Activated CD8-positive, alpha-beta T cell treated with anti-CD3 and anti-CD28 coated beads for 36 hours (primary cell): ENCODE measurements at regions not wholly inside any gene's neighbourhood (a gene's known extent, or its start where the extent isn't known, plus 50 kb on each side); places are given as distances from the start of the nearest gene placed in this dataset.

ENCODE experiments used
- ATAC-seq: fragments of 200-7000 bp; cut with Tn5 transposase; one replicate; pipeline ENCODE4 v1.10.0; 2021; ENCODE audit warnings: mild to moderate bottlenecking, moderate library complexity
- CTCF ChIA-PET: fragments of 350-600 bp; sonication (Branson Sonifier 250); formaldehyde crosslinking; loops from one replicate; lab custom pipeline; 2021; ENCODE audit warnings: antibody characterized with exemption; lab: Charles Lee
- POLR2A ChIA-PET: fragments of 350-600 bp; sonication (Branson Sonifier 250); formaldehyde crosslinking; loops from one replicate; lab custom pipeline; 2021; ENCODE audit warnings: antibody characterized with exemption; lab: Charles Lee
- DNase-seq: peaks from one replicate; pipeline ENCODE4 v3.0.0-alpha.2; 2020
- H3K27ac Mint-ChIP-seq: one replicate; pipeline ENCODE4 v1.8.0; 2021; ENCODE audit warnings: mild to moderate bottlenecking, mixed read lengths
- H3K27me3 Mint-ChIP-seq: one replicate; pipeline ENCODE4 v1.8.0; 2021; ENCODE audit warnings: mixed read lengths
- H3K36me3 Mint-ChIP-seq: one replicate; pipeline ENCODE4 v1.8.0; 2021; ENCODE audit warnings: low read depth, mixed read lengths
- H3K4me1 Mint-ChIP-seq: one replicate; pipeline ENCODE4 v1.8.0; 2021; ENCODE audit warnings: low read depth, mixed read lengths
- H3K4me3 Mint-ChIP-seq: one replicate; pipeline ENCODE4 v1.8.0; 2021; ENCODE audit warnings: mild to moderate bottlenecking, moderate library complexity, mixed read lengths
- H3K9me3 Mint-ChIP-seq: one replicate; pipeline ENCODE4 v1.8.0; 2021; ENCODE audit warnings: mixed read lengths
- intact Hi-C: fragments of 100-400 bp; cut with micrococcal nuclease; formaldehyde crosslinking; loops from one replicate; pipeline ENCODE4 v1.10.0; 2022
- TF ChIP-seq, protein P1 (sequence below): fragments of 200-600 bp; IDR thresholded peaks from one replicate; pipeline ENCODE4 v1.8.0; 2022; ENCODE audit warnings: antibody characterized with exemption, mild to moderate bottlenecking

DNA sequence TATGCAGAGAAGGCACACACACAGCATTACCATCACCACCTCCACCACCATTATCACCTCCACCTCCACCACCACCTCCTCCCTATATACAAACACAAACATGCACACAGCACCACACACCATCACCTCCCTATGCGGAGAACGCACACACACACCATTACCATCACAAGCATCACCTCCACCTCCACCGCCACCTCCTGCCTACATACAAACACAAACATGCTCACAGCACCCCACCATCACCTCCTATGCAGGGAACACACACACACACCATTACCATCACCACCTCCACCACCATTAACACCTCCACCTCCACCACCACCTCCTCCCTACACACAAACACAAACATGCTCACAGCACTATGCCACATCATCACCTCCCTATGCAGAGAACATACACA is 236.5 kb upstream of the AFDN start:
- DNase-seq (no peak), ATAC-seq (no peak)
- Mint-ChIP-seq H3K9me3 (peaks cover 4% of the 10 kb centered on the region), H3K27me3 (peaks cover 3% of the 10 kb centered on the region), H3K4me3 (no peak overlapping the region), H3K27ac (no peak overlapping the region), H3K36me3 (no peaks in the 10 kb centered on the region), H3K4me1 (no peaks in the 10 kb centered on the region)
- ChIA-PET CTCF (no interaction called here), POLR2A (no interaction called here)
- TF ChIP-seq, protein P1, sequence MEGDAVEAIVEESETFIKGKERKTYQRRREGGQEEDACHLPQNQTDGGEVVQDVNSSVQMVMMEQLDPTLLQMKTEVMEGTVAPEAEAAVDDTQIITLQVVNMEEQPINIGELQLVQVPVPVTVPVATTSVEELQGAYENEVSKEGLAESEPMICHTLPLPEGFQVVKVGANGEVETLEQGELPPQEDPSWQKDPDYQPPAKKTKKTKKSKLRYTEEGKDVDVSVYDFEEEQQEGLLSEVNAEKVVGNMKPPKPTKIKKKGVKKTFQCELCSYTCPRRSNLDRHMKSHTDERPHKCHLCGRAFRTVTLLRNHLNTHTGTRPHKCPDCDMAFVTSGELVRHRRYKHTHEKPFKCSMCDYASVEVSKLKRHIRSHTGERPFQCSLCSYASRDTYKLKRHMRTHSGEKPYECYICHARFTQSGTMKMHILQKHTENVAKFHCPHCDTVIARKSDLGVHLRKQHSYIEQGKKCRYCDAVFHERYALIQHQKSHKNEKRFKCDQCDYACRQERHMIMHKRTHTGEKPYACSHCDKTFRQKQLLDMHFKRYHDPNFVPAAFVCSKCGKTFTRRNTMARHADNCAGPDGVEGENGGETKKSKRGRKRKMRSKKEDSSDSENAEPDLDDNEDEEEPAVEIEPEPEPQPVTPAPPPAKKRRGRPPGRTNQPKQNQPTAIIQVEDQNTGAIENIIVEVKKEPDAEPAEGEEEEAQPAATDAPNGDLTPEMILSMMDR = no peak
- intact Hi-C loops = no loop called here
